GM21515 (cell line): ENCODE measurements at regions not wholly inside any gene's neighbourhood (a gene's known extent, or its start where the extent isn't known, plus 50 kb on each side); places are given as distances from the start of the nearest gene placed in this dataset.

Experiments
- ATAC-seq: cut with Tn5 transposase; IDR thresholded peaks from one replicate; pipeline ENCODE4 v1.9.1; 2021; ENCODE audit not compliant: unreplicated experiment

GRCh38 chr13:105139380-105140285, 1395.8 kb downstream of the EFNB2 start:
- ATAC-seq = peak; percentile 98

GRCh38 chr13:105139048-105139379, 1396.4 kb downstream of the EFNB2 start:
- ATAC-seq = peak; percentile 14

DNA sequence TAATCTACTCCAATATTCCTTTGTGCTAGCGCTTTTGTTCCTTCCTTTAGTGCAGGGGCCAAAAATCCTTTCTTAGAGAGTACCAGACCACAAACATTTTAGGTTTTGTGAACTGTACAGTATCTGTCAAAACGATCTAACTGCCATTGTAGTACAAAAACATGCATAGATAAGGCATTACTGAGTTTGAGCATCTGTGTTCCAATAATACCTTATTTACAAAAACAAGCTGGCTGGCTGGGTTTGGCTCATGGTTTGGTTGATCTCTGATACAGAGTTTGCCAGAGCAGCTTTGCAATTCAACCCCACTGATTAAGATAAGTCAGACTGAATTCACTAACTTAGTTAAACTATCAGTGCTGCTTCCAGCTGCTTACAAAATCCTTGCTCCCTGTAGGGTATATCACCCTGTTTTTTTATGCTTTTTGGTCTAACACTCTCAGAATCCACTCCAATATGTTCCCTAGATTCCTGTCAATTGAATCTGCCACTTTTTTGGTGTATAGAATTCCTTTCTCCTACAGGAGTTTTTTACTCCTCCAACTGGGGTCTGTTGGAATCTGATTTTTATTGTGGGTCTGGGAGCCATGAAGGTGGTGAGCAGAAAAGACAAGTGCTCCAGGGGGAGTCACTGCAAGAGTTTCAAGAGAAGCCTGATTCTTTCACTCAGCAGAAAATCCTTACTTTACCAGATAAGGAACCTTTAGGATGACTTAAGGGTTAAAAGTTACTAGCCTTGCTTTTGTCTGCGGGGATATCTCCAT, 1399.4 kb downstream of the EFNB2 start:
- ATAC-seq = no peak

DNA sequence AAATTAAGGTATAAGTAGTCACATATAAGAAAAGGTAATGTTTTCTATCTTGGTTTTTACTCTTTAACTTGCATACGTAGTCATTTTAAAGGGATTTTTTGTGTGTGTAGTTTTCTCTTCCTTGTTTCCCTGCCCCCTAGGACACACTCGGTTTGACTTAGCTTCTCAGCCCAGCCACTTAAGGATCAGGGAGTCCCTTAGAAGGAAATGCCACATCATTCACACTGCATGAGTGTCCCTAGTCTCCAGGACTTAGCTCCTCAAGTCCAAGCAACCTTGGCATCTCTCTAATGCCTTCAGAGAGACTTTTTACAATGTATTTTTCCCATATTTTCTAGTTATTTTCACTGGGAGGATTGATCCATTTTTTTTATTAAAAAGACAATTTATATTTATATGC, 1407.7 kb downstream of the EFNB2 start:
- ATAC-seq = no peak

DNA sequence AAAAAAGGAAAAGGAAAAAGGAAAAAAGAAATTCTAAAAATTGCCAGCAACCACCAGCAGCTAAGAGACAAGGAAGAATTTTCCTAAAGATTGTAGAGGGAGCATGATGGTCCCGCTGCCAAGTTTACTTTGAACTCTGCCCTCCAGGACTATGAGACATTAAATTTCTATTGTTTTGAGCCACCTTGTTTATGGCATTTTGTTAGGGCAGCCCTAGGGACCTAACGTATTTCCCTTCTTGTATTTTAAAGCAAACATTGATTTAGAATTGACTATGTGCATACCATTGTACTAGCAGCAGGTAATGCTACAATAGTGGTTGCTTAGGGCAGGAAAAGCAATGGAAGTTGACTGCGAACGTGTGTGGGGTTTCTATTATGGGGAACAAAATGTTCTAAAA, 1414.2 kb downstream of the EFNB2 start:
- no peak for ATAC-seq

DNA sequence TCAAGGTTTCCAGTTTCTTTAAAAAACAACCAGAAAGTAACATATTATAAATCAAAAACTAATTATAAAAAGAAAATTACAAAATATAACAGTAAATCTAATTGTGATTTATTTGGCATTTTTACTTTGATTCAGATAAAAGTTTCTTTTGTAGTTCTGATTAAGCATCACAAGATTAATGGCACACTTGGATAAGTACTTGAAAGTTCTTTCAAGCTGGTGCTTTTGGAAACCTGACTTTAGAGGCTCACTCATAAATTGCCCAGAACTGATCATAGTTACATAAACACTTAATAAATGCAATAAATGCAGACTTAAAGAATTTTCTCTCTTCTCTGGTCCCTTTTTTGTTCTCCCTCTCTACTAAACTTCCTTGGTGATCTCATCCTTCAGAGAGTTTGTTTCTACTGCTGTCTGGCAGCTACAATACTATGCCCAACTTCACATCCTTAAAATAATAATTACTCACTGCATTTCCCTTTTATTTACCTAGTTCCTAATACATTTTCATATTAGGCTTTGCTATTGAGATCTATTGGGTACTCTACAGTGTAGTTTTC, 1417.0 kb downstream of the EFNB2 start:
- no peak for ATAC-seq

GRCh38 chr13:105116966-105117365, 1418.5 kb downstream of the EFNB2 start:
- no peak for ATAC-seq

GRCh38 chr13:105112561-105112960, 1422.9 kb downstream of the EFNB2 start:
- no peak for ATAC-seq

- ATAC-seq = no peak
These were observed 1427.7 kb downstream of the EFNB2 start for GRCh38 chr13:105107781-105108180.

- no peak for ATAC-seq
These were observed 1430.0 kb downstream of the EFNB2 start for GRCh38 chr13:105105471-105105870.

- ATAC-seq = no peak
These were observed 1437.9 kb downstream of the EFNB2 start for GRCh38 chr13:105097521-105097920.

- ATAC-seq = no peak
These were observed 1445.4 kb downstream of the EFNB2 start for GRCh38 chr13:105089858-105090643.

DNA sequence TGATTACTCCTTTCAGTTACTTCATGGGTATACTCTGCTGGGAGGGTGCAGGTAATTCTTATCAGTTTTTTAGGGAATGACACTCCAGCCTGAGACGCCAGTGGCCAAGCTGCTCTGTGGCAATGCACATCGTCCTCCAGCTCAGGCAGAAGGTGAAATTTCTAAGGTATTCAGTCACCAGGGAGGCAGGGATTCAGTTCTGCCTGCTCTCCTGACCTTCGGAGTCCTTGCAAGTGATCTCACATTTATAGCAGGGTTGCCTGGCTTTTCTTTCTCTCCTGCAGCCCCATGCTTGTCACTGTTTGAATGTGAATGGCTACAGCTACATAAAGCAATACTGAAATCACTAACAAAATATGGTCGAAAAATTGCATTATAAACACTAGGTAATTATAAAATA, 1447.5 kb downstream of the EFNB2 start:
- ATAC-seq = no peak

DNA sequence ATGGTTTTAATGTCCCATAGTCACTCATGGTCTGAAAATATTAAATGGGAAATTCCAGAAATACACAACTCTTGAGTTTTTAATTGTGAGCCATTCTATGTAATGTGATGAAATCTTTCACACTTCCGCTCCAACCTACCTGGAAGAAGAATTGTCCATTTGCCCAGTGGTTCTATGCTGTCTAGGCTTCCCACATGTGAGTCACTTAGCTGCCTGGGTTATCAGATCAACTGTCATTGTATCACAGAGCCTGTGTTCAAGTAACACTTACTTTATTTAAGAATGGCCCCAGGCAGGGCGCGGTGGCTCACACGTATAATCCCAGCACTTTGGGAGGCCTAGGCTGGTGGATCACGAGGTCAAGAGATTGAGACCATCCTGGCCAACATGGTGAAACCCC, 1450.5 kb downstream of the EFNB2 start:
- ATAC-seq = no peak

DNA sequence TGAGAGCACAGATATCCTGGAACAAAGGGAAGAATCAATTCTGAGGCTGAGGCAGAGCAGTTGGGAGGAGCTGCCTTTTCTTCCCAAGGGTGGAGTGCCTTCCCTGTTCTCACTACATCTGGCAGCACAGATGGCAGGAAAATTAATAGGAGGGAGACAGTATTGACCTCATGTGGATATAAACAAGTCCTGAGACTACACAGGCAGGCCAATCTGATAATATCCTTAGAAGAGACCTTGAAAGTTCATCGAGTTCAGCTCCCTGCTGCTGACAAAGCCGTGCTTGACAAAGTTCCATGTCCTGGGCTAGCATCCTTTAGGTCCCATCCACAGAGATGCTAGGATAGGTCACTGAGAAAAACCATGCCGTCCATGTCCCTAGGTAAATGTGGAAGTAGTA, 1451.5 kb downstream of the EFNB2 start:
- no peak for ATAC-seq

DNA sequence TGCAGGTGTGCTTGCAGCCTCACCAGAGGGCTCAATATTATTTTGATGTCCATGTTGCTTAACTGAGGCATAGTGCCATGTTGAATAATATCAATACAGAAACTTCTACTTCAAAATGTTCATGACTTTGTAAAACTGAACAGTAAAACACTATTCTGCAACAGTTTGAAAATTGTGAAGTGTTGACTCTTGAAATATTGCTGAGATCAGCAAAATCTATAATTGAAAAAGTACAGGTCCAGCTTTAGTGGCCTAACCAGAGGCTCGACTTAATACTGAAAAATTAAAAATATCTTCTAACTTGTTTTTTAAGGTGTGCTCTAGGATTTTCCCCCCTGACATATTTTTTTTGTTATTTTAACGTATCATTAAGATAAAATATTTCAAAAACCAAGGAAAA, 1460.7 kb downstream of the EFNB2 start:
- ATAC-seq = no peak

GRCh38 chr13:105073041-105073440, 1462.4 kb downstream of the EFNB2 start:
- ATAC-seq = no peak

DNA sequence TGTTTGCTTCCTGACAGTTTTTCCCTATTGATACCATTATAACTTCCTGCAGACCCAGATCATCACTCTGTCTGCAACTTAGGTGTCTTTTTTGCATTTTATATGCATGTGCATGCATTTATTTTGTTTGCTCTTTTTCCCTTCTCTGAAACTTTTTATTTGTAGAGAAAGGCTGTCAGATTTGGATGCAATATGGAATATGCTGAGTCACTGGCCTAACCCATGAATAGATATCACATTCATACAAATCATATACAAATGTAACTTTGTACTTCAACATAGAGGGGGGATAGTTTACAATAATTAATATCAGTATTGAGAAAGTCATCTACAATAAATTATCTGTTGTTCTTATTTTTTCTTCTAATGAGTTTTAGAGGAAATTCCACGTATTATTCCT, 1465.0 kb downstream of the EFNB2 start:
- no peak for ATAC-seq

DNA sequence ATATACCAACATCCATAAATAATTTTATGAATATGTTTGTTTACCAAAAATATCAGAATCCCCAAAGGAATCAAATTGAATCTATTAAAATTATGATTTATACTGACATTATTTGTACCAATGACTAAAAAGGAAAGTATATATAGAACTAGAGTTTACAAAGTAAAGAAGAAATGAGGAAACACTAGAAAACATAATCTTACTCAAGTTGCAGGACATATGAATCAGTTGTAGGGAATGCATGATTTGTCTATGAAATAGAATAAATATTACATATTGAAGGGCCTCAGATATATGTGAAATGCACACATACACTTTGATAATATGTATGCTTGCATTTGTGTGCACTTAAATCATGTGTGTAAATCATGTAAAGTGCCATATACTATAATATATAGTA, 1466.4 kb downstream of the EFNB2 start:
- ATAC-seq = no peak

- no peak for ATAC-seq
These were observed 1471.8 kb downstream of the EFNB2 start for GRCh38 chr13:105063676-105064075.

DNA sequence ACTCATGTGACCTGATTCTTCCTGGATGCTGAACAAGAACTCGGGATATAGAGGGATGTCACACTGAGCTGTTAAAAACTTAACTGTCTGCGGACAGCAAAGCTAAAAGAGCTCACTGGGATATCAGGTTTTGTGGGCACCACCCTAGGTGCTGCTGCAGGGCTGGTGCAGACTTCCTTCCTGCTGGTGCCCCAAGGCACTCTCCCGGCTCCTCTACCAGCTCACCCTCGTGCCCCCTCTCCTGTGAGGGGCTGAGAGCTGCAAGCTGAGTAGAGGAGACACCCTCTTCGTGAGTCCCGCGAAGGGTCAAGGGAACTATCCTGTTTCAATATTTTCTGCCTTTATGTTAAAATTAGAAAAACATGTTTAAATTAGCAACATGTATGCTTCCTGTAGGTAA, 1475.7 kb downstream of the EFNB2 start:
- ATAC-seq = no peak
